GM21390 (cell line): ENCODE measurements at regions not wholly inside any gene's neighbourhood (a gene's known extent, or its start where the extent isn't known, plus 50 kb on each side); places are given as distances from the start of the nearest gene placed in this dataset.
"Not testable (repeated sequence)": the region's sequence is repeated elsewhere in the genome, so short reads cannot be mapped to it uniquely, and the experiment has no call there.

ENCODE experiments used
- ATAC-seq: cut with Tn5 transposase; IDR thresholded peaks from one replicate; pipeline ENCODE4 v1.9.1; 2021; ENCODE audit not compliant: unreplicated experiment

DNA sequence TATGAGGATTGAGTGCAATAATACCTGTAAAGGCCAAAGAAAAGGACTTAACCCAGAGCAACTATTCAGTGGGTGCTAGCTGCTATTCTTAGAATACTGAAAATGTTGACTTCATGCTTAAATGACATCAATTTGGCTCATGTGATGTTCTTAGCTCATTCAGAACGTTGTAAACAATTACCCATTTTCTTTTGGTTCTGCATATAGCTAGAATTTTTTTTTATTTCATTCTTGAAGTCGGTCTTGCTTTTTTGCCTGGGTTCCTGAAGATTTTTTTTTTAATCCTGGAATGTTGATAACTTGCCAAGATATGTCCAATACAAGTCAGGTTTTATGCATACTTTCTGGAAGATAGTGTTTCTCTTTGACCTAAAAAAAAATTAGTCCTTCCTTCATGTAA is 772.0 kb downstream of the LTN1 start:
- ATAC-seq: no peak

DNA sequence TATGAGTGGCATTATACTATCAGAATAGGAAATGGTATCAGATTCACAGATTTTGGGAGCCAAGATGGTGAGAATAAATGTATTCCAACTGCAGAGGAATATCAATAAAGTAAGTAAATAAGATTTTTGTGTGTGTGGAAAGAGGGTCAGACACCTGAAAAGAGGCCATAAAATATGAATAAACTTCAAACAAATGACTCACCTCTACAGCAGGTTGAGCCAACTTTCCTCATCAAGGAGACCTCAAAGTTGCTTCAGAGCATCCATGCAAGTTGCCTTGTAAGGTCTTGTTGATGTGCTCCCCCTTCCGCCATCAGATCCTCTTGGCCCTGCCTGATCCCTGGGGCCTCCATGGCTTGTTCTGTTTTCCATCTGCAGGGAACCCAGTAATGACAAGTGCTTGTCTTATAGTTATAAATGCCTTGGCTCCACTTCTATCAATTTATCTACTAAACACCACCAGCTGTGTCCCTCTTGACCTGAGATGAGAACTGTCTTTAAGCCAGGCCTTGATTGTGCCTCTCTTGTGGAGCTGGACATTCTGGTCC is 775.6 kb downstream of the LTN1 start:
- no peak for ATAC-seq

DNA sequence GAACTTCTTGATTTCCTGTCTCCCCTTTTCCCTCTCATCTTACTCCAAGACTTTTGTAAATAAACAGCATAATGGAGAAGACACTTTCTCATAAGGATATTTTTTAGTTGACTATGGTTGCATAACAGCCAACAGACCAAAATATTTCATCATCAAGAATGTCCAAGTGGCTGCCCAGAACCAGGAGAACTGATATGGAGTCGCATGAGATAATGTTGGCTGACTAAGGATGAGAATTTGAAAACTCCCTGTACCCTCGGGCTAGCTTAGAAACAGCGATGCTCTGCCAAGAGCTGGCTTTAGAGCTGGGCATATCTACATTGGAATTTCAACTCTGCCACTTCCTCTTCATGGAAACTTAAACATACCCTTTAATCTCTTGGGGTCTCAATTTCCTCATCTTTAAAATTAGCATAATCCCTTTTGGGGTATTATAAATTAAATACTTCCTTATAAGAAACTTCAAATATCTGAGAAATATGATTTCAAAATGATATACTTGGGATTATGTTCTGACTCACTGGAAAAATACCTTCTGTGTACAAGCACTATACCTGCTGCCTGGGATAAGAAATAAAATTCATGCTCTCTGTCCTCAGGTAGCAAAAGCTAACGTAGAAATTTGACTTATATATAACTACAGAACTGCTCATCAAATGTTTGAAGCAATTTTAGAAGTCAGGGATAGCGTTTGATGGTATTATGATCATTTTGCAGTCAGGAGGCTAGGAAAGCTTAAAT is 777.3 kb downstream of the LTN1 start:
- ATAC-seq: no peak

DNA sequence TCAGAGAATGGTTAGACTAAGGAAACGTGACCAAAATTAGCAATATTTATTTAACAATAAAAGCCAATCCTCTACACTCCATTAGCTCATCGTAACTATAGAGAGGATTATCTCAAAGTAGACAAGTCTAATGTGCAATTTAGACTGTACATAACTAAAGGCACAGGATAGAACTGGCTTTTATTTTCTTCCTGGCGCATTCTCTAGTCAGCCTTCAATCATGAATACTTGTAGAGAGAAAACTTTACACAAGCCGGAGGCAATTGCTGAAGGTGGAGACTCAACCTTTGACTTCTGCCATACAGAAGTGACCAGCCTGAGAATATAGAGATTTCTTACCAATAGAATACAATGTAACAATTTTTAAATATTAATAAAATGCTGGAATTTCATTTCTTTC is 777.9 kb downstream of the LTN1 start:
- ATAC-seq: no peak

DNA sequence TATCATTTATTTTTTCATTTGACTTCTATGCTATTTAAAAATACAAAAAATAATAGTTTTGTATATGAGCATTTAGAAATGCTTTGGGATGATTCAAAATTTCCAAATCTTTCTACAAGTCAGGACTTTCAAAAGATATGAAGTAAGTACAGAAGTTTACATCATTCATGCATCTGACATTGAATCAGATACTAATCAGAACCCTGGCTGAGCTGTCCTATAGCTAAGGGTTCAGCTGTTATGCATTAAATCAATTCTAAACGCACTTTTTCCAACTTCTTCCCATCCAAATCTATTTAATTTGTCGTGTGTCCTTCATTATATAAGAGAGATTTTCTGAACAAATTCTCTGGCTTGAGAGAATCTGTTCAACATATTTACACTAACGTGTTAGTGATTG is 779.4 kb downstream of the LTN1 start:
- no peak for ATAC-seq

DNA sequence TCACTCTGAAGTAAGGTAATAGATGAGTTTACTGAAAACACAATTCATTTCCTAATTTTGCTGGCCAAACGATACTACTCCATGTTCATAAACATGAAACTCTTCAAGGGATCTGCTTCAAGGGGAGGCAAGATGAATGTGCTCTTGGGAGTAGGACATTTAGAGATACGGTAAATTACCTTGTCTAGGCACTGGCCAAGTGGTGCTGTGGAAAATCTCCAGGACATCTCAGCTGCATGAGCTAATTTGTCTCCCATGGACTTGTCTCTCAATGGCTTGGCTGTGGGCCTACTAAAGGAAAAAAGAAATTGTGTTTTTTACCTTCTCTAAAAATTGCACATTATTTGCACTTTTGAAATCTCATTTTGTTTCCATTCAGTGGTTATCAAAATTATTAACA is 780.6 kb downstream of the LTN1 start:
- ATAC-seq: no peak

DNA sequence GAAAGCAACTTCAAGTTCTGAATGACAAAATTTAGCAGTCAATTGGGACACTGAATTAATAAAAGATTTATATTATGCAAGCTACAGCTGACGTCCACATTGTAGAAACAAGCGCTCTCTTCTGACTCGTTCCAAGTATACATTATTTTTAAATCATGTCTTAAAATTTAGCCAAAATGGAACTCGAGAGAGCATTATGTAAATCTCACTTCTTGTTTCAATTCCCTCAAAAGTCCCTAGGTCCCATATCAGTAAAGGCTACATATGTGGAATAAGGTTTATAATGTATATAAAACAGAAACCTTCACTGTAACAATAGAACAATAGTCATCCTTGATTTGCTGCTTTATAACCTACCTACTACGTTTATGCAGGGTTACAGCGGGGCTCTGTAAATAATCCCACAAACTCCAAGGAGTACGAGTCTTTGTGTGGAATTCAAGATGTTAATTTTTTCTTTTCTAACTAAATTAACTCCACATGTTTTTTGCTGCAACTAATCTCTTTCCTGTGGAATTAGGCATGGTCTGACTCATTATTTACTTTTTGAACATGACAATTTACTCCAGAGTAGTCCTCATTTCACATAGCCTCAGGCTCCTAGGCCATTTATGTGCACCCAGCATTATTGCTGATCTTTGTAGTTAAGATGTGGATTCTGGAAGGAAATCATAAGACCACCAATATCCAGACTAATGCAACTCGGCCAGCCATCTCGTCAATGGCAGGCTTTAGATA is 785.1 kb downstream of the LTN1 start:
- ATAC-seq: no peak

DNA sequence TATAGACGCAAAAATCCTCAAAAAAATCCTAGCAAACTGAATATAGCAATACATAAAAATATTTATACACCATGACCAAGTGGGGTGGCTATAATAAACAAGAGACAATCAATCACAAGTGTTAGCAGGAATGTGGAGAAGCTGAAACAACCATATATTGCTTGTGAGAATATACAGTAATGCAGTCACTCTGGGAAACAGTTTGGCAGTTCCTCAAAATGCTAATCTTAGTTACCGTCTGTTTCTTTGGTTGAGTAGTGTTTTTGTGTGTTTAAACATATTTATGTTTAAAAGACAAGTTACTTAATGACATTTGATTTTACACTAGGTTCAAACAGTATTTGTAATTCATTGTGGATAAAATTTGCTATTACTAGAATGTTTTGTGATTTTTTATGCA is 792.0 kb downstream of the LTN1 start:
- ATAC-seq: no peak

DNA sequence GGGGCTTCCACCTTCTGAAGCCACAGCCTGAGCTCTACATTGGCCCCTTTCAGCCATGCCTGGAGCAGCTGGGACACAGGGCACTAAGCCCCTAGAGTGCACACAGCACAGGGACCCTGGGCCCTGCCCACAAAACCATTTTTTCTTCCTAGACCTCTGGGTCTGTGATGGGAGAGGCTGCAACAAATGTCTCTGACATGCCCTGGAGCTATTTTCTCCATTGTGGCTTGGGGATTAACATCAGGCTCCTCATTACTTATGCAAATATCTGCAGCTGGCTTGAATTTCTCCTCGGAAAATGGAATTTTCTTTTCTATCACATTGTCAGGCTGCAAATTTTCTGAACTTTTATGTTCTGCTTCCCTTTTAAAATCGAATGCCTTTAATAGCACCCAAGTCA is 795.7 kb downstream of the LTN1 start:
- no peak for ATAC-seq

DNA sequence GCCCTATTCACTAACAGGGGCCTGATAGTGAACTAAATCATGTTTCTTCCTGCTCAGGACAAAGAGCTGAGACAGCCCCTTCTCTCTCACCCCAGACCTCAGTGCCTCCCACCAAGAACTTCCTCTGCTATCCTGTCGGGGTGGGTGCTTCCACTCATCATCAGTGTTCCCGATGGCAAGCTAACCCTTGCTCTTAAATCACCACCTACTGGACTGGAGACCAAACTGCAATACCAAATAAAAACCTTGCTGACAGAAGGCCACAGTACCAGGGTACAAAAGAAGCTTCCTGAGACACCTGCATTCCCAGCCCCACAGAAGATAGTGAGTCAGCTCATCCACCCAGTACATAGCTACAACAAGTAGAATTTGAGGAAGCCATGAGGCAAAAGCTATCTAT is 799.5 kb downstream of the LTN1 start:
- ATAC-seq: no peak

DNA sequence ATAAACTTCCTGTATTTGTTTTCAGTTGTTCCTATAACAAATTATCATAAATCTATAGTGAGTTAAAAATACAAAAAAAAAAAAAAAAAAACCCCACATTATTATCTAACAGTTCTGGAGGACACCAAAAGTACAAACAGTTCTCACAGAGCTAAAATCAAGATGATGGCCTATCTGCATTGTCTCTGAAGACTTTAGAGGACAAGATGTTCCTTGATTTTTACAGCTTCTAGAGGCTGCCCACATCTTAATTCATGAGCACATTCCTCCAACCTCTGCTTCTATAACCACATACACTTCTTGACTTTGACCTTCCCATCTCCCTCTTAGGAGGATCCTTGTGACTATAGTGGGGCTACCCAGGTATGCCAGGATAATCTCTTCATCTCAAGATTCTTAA is 806.1 kb downstream of the LTN1 start:
- no peak for ATAC-seq

DNA sequence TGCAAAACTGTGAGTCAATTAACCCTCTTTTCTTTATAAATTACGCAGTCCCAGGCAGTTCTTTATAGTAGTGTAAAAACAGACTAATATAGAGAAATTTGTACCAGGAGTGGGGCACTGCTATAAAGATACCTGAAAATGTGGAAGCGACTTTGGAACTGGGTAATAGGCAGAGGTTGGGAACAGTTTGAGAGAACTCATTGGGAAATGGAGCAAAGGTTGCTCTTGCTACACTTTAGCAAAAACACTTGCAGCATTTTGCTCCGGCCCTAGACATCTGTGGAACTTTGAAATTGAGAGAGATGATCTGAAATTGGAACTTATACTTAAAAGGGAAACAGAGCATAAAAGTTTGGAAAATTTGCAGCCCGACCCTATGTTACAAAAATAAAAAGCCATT is 810.9 kb downstream of the LTN1 start:
- no peak for ATAC-seq

DNA sequence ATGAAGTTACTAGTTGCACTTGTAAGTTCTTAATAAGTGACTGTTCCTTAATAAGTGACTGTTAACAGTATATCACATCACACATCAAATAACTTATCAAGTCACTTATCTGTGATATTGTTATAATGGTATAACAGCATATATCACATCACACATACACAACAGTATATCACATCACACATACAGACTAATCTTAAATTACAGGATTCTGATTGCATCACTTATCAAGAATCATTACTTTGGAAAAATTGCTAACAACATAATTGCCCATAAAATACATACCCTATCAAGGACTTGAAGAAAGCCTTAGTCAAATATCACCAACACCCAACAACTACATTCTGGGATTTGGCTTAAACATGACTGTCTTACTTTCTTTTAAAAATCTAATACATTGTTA is 813.5 kb downstream of the LTN1 start:
- ATAC-seq: no peak

DNA sequence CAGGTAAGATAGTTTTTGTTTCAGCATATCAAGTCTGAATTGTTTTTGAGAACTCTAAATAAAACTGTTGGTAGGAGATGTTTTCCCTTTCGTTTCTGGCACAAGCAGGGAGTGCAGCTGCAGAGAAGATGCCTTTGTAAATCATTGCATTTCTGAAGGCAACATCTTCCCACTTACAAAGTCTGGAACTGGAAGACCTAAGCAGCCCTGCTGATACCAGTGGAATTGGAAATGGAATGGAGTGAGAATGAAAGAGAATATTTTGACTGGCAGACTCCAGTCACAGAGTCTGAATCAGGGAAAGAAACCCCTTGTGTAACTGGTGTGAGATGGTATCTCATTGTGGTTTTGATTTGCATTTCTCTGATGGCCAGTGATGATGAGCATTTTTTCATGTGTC is 815.6 kb downstream of the LTN1 start:
- no peak for ATAC-seq

DNA sequence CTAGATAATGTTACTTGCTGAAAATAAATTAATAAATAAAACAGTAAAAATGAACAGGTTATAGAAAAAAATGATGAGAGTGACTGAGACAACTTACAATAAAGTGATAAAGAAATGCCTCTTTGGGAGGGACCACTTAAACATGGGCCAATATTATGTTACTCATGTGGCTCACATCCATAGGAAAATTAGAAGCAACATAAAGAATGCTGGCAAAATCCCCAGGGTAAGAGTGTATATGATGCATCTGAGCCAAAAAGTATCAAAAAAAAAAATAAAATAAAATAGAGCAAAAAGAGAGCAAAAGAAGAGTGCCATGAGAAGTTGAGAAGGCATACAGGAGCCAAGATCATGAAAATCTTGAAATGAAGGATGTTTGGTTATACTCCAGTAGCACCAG is 818.0 kb downstream of the LTN1 start:
- no peak for ATAC-seq

DNA sequence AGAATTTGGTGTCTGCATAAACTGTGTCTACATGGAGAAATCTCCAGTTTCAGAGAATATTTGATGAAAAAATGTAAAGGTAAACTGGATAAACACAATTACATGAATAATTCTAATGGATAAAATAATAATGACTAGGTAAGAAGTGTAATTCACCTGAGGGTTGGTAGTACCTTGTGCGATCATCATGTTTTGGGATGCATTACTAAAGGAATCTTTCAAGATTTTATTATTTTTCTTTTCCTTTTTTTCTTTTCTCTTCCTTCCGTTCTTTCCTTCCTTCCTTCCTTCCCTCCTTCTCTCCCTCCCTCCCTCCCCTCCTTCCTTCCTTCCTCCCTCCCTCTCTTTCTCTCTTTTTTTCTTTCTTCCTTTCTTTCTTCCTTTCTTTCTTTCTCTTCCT is 818.7 kb downstream of the LTN1 start:
- ATAC-seq: no peak

DNA sequence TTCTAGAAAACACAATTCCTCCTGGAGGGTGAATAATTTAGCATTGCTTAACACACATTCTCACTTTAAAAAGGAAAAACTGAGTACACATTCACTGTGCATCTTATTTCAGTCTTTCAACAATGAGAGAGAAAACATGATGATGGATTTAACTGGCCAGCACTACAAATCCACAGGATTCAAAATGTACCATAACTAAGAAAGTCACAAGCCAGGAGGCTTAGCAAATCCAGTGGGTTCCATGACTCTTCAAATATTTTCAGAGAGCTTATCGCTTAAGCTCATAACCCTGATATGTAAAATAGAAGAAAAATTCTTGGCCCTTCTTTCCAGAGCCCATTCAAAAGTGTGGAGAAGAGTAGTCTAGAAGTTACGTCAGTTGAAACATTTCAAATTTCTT is 820.3 kb downstream of the LTN1 start:
- ATAC-seq: no peak

DNA sequence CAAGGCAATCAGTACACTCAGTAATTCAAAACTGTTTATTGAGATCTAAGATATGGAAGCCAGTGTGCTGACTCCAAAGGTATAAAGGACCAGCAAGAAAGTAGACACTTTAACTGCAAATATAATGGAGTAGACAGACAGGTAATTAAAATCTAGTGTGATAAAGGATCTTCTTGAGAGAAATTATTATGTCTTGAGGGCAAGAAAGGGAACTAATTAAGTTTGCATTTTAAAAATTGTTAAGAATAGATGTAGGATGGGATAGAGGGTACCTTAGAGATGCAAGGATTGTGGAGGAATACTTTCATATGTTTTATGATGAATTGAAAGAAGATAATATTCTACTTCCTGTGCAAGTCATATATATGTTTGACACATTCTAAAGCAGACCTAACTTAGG is 825.3 kb downstream of the LTN1 start:
- no peak for ATAC-seq

DNA sequence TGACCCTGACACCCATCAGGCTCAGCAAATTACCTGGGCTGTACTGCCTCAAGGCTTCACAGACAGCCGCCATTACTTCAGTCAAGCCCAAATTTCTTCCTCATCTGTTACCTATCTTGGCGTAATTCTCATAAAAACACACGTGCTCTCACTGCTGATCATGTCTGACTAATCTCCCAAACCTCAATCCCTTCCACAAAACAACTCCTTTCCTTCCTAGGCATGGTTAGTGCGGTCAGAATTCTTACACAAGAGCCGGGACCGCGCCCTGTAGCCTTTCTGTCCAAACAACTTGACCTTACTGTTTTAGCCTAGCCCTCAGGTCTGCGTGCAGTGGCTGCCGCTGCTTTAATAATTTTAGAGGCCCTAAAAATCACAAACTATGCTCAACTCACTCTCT is 828.2 kb downstream of the LTN1 start:
- not testable (repeated sequence) for ATAC-seq

DNA sequence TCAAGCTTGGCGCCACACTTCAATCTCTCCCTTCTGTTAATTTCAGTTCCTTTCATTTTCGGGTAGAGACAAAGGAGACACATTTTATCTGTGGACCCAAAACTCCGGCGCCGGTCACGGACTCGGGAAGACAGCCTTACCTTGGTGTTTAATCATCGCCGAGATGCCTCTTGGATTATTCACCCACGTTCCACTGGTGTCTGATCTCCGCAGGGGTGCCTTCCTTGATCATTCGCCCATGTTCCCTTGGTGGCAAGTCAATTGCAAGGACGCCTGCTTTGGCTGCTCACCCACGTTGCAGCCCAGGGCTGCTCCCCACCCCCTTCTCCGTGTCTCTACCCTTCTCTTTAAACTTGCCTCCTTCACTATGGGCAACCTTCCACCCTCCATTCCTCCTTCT is 830.6 kb downstream of the LTN1 start:
- ATAC-seq: not testable (repeated sequence)

DNA sequence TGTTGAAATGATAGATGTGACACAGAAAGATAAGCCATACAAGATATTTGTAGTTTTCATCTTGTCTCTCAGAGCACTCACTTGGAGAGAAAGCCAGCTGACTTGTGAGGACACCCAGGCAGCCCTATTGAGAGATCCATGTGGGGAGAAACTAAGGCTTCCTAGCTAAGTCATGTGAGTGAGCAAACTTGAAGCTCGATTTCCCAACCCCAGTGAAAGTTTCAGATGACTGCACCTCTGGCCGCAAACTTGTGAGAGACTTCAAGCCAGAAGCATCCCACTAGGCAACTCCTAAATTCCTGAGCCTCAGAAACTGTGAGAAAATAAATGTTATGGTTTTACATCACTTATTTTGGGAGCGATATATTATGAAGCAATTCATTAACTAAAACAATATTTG is 832.3 kb downstream of the LTN1 start:
- no peak for ATAC-seq

DNA sequence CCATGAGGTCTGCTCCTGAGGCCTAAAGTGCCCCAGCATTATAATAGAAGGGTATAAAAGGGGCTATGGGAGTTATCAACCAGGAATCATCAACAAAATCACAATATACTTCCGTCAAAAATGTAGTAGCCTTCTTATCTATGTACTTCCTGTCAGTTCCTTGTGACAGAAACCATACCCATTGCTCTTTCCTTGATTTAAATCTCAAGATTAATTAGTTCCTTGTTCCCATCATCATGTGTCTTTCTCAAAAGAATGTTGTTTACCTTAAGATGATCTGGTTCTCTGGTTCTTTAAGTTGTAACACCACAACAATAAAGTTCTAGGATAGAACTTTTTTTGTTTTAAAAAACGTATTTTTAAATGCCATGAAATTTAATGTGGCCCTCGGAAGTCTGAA is 833.3 kb downstream of the LTN1 start:
- ATAC-seq: no peak

DNA sequence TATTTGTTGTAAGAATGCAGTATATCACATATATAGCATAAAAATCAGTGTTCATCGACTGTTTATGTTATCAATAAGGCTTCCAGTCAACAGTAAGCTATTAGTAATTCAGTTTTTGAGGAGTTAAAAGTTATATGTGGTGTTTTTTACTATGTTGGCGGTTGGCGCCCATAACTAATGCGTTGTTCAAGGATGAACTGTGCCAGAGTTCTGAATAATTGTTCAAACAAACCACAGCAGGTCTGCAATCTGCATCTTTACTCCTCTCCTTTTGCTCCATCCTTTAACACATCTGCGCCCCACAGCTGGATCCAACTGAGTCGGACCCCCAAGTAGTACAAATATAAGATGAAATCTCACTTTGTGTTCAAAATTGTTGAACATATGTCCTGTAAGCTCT is 836.1 kb downstream of the LTN1 start:
- ATAC-seq: no peak
